Loucy (cell line): ENCODE measurements at regions not wholly inside any gene's neighbourhood (a gene's known extent, or its start where the extent isn't known, plus 50 kb on each side); places are given as distances from the start of the nearest gene placed in this dataset.

Experiments
- CTCF ChIP-seq: fragments of 200-600 bp; sonication (generic); conservative IDR thresholded peaks from 2 replicates; pipeline ENCODE4 v1.5.1; 2014; ENCODE audit warnings: mild to moderate bottlenecking, antibody characterized with exemption, low read length
- EZH2phosphoT487 ChIP-seq: fragments of 200-600 bp; IDR thresholded peaks from 2 replicates; pipeline ENCODE4 v1.6.1; 2018; ENCODE audit warnings: antibody characterized with exemption, mild to moderate bottlenecking, moderate library complexity, borderline replicate concordance

- no peak for TF ChIP-seq CTCF
- TF ChIP-seq EZH2phosphoT487 = no peak
Measured at GRCh38 chr1:98002288-98002687, 81.5 kb upstream of the DPYD start.
